Tibial nerve (tissue), 1 donor: ENCODE measurements at regions not wholly inside any gene's neighbourhood (a gene's known extent, or its start where the extent isn't known, plus 50 kb on each side); places are given as distances from the start of the nearest gene placed in this dataset. TPM values are rescaled to one million over a fixed set of nuclear protein-coding genes. Genes with fewer than 3 reads are reported as not detected.

Experiments
- small RNA-seq: library from RNA; depleted of rRNA; stranded (forward); fragments of <200 nt; gene quantifications from one replicate; pipeline ENCODE3, GENCODE V24; 2016

Small RNA genes in the stretch of these regions (small RNA-seq; reads per million reads assigned to genes)
- not detected for gene RNU6-70P
